NCI-H2029 (cell line): ENCODE measurements at regions not wholly inside any gene's neighbourhood (a gene's known extent, or its start where the extent isn't known, plus 50 kb on each side); places are given as distances from the start of the nearest gene placed in this dataset.
"Not testable (repeated sequence)": the region's sequence is repeated elsewhere in the genome, so short reads cannot be mapped to it uniquely, and the experiment has no call there.

Source experiments
- DNase-seq: peaks from one replicate; lab custom pipeline; 2025; lab: John Stamatoyannopoulos, UW

DNA sequence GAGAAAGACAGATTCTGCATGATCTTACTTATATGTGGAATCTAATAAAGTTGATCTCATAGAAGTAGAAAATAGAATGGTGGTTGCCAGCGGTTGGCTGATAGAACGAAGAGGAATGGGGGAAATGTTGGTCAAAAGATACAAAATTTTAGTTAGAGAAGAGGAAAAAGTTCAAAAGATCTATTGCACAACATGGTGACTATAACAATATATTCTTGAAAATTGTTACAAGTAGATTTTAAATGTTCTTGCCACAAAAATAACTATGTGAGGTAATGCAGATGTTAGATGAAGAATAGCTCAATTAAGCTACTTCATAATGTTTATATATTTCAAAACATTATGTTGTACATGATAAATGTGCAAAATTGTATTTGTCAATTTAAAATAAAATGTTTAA lies 112.3 kb upstream of the SMIM30 start:
- DNase-seq = no peak

DNA sequence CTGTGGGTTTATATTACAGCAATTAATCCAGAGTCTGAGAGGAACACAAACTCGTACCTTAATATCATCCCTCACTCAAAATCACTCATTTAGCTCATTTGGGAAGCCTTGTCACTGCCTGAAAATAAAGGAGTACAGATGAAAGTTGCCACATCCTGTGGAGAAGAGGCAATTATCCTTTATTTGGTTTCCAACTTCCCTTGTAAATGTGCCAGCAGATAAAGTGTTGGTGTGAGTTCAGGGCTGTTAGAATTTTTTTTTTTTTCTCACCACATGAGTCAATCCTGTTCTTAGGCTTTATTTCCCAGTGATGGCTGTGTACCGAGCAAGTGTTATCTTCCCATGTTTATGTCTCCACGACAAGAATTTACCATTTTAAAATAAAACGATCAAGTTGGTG lies 99.0 kb upstream of the SMIM30 start:
- DNase-seq = peak; percentile 1

DNA sequence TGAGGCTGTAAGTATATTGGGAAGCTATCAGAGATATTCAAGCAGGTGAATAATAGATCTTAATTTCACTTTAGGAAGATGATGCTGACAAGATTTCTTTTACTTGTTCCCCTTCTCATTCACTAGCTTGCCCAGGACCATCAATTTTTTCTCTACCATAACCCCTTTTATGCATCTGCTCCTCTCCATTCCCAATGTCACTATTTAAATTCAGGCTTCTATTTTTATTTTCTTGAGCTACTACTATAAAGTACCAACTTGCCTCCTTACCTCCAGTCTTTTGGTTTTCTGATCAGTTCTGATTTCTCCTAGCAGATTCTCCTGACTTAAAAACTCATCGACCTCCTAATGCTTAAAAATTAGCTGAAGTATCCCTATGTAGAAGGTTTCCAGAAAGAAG lies 97.7 kb upstream of the SMIM30 start:
- no peak for DNase-seq

DNA sequence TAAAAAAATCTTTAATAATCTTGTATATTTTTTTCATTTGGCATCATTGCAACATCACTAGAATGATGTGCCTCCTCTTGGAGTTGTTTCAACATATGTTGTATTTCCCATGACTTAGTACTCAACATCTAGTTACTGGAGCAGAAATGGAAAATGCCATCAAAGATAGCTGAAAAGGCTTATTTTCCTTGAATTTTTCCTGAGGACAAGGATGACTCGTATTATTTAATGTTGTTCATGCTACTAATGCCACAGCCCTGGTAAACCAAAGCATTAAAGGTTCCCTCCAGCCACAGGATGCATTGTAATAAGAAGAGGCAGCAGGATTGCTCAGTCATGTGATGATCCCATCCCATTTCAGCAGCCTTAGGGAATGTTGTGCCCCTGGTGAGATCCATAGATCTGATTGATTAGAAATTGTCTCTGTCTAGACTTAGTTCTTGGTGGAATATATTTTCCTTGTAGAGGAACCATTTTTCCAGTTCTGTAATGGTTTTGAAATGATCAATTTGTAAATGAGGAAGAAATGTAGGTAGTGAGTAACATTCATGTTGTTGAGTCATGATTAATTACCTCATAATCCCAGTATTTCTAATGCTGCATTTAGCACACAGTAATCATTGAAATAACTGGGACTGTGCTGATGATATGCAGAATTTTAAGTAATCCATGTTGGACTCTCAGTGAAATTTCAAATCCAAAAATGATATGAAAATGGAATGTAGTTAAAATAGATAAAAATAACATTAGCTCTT lies 91.3 kb upstream of the SMIM30 start:
- DNase-seq = no peak

DNA sequence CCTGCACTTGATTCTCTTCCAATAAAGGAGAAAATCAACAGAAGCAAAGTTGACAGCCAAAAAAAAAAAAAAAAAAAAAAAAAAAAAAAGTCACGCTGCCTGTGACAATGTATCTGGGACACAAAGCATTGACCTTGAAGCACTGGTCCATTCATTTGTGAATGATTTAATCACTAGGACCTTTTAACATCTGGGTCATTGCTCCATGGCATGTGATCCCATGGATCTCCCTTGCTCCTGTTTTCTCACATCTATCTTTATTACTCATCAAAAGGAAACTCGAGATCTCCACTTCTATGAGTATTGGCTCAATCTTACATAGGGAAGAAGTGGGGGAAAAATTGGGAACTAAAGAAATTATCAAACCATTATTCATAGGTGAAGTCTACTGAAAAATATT lies 89.6 kb upstream of the SMIM30 start:
- DNase-seq = no peak

DNA sequence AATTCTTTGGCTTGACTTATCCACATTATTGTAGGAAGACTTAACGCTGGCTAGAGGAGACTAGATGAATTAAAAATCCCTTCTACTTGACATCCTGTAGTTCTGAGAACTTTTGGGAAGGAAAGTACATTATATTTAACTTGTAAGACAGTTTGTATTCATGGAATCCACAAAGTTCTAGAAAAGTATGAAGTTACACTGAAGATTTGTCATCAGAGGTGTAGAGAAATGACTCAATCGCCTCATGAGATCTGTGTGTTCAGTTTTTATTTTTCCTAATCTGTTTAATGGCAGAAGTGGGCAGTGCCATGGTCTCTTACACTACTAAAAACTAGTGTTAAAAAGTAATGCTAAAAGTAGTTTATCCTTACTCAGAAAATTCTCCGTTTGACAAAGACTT lies 89.1 kb upstream of the SMIM30 start:
- DNase-seq = no peak

DNA sequence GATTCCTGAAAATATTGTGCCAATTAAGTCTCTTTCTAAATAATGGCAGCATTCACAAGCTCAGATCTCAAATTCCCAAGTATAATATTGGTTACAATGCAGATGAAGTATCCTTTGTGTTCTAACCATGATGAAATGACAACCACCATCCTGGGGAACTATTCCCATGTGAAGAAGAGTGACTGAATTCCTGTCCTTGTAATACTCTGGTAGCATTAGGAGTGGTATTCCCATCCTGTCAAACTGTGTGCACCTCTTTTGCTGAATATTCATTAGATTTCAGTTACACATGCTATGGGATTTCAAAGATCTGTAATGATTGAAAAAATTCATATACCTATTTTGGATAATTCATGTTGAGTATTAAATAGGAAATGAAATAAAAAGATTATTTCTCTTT lies 86.1 kb upstream of the SMIM30 start:
- no peak for DNase-seq

DNA sequence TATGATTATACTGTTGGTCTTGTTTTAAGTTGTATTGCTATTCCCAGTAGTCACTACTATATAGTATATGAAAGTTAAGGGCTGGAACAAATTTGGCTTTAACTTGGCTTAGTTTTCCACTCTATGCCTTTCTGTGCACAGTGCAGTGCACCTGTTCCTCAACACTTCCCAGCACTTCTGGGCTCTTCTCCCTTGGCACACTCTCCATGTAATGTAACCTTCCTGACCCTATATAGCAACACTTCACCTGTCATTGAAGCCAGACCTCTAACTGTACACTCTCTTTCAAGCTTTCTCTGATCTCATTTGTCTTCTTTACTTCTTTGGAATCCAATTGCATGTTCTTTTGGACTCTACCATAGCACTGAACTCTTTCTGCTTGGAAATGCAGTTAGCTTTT lies 83.9 kb upstream of the SMIM30 start:
- DNase-seq = no peak

DNA sequence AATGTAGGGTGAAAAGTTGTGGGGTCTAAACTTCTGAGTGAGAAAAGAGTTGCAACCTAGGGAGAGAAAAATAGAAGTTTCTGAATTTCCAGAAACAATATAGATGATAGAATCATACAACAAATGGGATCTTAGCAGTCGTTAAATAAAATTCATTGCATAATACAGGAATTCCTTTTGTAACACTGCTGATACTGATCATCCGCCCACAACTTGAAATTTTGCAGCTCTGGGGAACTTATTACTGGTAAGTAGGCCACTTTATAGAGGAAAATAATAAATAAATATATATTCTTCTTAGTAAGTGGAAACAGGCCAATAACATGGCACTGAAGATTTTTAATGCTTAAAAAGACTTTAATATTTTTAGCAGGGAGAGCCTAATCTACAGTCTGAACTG lies 81.9 kb upstream of the SMIM30 start:
- DNase-seq = no peak

DNA sequence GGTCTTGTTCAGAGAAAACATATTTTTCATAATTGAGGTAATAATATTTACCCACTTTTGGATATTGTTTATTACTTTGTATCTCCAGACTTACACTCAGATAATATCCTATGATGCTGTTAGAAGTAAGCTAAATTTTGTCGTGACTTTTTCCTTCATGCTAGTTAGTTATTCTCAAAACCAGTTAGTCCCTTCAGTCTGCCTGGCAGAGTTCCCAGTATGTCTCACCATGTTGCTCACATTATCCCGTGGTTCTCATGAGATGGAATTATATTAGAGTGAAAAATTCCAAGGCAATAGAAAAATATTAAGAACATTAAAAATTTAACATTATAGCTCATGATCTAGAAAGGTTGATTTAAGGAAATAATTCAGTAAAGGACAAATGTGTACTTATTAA lies 81.5 kb upstream of the SMIM30 start:
- no peak for DNase-seq

DNA sequence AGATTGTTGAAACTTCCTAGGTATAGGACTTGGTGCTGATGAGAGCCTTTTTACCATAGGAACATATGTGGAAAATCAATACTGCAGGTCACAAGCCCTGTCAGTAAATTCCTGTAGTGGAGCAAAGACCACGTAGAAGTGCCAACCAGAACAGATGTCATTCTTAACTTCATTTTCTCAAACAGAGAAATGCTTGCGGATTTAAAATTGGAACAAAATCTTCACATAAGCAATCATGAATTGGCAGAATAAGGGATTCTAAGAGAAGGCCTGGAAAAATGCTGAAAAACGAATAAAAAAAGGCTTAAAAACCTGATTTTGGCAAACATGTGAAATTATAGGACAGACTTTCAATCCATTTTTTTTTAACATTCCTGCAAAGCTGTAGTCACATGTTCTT lies 80.8 kb upstream of the SMIM30 start:
- no peak for DNase-seq

DNA sequence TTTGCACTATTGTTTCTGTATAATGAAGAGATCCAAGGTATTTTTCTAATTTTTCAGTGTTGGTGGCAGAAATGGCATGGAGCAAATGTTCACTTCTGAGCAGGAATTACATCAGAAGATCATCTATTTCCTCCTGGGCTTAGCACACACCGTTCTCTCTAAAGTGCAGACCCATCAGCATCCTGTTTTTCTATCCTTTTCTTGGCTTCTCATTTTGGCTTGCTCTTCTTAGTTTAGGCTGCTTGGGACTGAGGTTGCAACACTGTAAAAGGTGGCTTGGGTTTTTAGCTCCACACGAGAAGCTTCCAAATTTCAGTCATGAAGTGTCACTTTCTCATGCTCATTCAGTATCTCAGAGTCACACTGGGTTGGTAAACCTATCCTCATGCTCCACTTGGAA lies 79.9 kb upstream of the SMIM30 start:
- DNase-seq = no peak

DNA sequence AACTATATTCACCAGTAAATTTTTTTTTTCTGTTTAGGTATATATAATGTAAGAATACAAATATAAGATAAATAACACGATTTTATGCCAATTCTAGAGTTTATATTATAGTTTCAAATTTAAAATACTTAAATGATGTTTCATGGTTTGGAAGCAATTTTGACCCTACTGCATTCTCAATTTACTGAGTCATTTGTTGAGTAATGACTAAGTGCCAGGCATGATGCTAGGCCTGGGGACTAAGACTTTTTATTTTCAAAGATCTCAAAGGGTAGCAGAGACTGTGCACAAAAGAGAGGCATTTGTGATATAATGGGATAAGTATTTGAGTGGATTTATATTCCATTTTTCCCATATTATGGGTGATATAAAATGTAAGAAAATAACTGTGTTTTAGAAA lies 78.9 kb upstream of the SMIM30 start:
- DNase-seq = no peak

DNA sequence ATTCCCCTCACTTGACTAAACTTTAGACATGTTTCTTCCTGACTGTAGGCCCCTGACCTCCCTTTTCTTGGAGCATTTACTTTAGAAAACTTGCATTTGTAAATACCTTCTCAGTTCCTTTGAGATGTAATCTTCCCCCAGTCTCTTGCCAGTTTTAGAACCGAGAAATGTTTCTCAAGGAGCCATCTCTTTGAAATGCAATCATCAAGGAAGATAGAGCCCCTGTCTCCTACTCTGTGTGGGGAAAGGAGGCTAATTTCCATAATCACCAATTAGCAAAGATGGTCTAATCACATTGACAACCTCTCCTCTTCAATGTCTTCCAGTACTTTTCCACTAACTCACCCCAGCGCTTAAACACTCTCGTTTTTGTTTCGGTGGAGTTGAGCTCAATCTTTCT lies 70.0 kb upstream of the SMIM30 start:
- no peak for DNase-seq

DNA sequence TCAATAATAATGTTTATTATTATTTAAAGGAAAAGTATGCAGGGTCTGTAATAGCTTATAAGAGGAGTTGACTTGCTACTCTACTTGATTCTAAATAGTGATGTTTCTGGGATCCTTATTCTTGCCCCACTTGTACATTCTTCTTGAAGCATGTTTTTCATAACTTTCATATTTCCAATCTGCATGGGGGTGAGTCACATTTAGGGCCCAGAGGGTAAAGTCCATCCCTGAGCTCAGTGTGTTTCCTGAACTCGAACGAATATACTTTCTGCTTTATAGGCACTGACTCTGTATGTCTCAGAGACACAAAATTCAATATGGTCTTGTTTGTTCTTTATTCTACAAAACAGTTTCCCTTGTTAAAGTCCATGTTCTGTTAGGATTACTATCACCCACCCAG lies 61.0 kb upstream of the SMIM30 start:
- no peak for DNase-seq

DNA sequence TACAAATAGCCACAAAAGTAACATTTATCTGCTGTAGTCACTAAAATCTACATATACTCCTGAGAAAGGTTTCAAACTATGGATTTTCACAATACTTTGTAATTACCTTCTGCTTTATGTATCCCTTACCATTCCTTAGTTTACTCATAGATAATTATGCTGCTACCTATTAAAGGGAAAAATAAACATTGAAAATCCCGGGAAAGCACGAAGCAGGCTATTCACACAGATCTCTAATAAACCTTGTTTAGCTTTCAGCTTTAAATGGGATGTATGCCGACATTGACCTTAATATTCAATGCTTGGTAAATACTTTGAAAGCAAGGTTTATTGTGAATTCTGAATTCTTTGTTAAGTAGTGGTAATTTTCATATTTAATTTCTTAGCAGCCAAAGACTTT lies 58.5 kb upstream of the SMIM30 start:
- no peak for DNase-seq

DNA sequence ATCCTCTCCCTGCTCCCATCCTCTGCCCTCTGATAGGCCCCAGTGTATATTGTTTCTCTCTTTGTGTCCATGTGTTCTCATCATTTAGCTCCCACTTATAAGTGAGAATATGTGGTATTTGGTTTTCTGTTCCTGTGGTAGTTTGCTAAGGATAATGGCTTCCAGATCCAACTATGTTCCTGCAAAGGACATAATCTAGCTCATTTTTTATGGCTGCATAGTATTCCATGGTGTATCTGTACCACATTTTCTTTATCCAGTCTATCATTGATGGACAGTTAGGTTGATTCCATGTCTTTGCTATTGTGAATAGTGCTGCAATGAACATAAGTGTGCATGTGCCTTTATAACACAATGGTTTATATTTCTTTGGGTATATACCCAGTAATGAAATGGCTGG lies 57.8 kb upstream of the SMIM30 start:
- not testable (repeated sequence) for DNase-seq

DNA sequence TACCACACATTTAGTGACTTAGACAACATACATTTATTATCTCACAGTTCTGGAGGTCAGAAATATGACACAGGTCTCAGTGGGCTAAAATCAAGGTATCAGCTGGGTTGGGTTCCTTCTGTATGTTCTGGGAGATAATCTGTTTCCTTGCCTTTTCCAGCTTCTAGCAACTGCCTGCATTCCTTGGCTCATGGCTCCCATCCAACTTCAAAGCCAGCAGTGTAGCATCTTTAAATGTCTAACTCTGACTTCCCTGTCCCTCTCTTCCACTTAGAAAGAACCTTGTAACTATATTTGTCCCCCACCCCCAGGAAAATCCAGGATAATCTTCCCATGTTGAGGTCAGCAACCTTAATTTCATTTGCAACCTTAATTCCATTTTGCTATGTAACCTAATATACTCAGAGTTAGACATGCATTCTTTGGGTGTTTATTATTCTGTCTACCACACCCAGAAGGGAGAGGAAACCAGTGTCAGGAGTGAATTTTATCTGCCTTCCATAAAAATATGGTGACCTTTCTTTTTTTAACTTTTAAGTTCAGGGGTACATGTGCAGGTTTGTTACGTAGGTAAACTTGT lies 57.3 kb upstream of the SMIM30 start:
- DNase-seq = no peak

DNA sequence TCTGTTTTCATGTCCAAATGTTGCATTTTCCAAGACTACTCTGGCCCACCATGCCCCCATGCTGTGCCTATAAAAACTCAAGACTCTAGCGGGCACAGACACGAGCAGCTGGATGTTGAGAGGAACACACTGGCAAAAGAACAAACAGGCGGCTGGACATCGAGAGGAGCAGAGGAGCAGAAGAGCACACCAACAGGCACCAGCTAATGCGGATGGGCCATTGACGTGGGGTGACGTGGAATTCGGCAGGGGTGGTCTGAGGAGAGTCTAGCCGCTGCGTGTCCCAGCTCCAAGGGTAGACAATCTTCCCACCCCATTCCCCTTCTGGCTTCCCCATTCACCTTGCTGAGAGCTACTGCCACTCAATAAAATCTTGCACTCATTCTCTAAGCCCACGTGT lies 54.4 kb upstream of the SMIM30 start:
- no peak for DNase-seq

DNA sequence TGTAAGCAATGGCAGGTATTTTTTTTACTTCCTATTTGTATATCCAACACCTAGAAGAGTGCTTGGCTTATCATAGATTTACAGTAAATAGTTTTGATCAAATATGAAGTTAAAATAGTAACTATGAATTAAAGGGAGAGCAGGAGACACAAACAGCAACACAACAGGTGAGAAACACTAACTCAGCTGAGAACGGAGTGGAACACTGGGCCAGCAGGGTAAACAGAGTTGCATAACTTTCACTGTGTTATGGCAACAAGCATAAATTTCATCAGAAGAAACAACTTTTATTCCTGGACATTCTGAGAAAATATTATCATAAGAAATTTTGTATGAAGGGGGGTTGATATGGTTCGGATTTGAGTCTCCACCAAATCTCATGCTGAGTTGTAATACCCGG lies 52.2 kb upstream of the SMIM30 start:
- no peak for DNase-seq
